ENCODE measurements at regions not wholly inside any gene's neighbourhood (a gene's known extent, or its start where the extent isn't known, plus 50 kb on each side); places are given as distances from the start of the nearest gene placed in this dataset.

DNA sequence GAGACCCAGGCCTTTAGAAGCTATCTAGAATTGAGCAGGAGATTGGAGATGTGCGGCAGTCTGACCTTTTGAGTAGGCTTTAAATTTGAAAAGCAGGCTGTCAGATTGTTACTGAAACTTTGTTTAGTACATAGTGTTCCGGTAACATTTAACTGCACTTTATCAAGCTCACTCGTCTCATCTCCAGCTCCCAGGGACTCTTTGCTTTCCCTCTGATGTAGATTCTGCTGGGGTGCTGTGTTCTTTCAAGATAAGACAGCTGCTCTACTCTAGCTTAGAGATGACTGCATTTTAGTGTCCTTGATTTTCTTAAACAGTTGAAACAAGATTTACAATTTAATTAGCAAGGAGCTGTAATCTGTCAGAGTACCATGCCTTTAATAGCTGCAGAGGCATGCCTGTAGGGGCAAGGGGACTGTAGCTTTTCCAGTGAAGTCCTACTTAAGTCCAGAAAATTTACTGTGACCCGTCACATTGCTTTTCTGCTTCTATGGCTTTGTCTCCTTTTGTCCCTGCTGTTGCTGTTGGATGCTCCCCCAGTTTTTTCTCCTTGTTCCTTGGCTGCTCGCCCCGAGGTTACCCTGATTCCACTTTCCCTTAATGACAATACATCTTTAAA lies 56.4 kb upstream of the MTPN start:
- Histone ChIP-seq H3K27ac (replicated peaks in 1 of 4) (peak overlapping the region; percentile 3 to 78 (median 62)), H3K27me3 (no peaks in the 10 kb centered on the region), H3K9me3 (no peaks in the 10 kb centered on the region), H3K4me1 (peaks cover 0 to 29% (median 17%) of the 10 kb centered on the region in 4 donors), H3K36me3 (no peaks in the 10 kb centered on the region), H3K4me3 (no peak overlapping the region)
- TF ChIP-seq POLR2A (IDR thresholded peaks at IDR 0.05; ENCODE audit: low read depth) (no peak), CTCF (IDR thresholded peaks at IDR 0.05) (no peak), POLR2AphosphoS5 (IDR thresholded peaks at IDR 0.05) (peak; percentile 60 to 62), EP300 (IDR thresholded peaks at IDR 0.05) (no peak)
- 44% methylated on average over 6 of the region's 6 CpGs for WGBS
- DNase-seq (ENCODE audit: extremely low spot score) = no peak
- intact Hi-C loops (cut with DNase I) = no loop called here

- Histone ChIP-seq H3K9me3 (no peaks in the 10 kb centered on the region), H3K27me3 (no peaks in the 10 kb centered on the region), H3K4me3 (no peak overlapping the region), H3K36me3 (no peaks in the 10 kb centered on the region), H3K27ac (replicated peaks in 1 of 4) (no peak overlapping the region), H3K4me1 (peaks cover 0 to 24% (median 17%) of the 10 kb centered on the region in 4 donors)
- 84% methylated on average over 4 of the region's 4 CpGs for WGBS
- intact Hi-C loops (cut with DNase I) = no loop called here
- TF ChIP-seq POLR2AphosphoS5 (IDR thresholded peaks at IDR 0.05) (no peak), CTCF (IDR thresholded peaks at IDR 0.05) (no peak), POLR2A (IDR thresholded peaks at IDR 0.05; ENCODE audit: low read depth) (no peak), EP300 (IDR thresholded peaks at IDR 0.05) (no peak)
- no peak for DNase-seq (ENCODE audit: extremely low spot score)
These were observed 53.7 kb upstream of the MTPN start for GRCh38 chr7:136030867-136031318.

- Histone ChIP-seq H3K4me1 (peaks cover 0 to 24% (median 17%) of the 10 kb centered on the region in 4 donors), H3K4me3 (no peak overlapping the region), H3K36me3 (no peaks in the 10 kb centered on the region), H3K27me3 (no peaks in the 10 kb centered on the region), H3K9me3 (no peaks in the 10 kb centered on the region), H3K27ac (replicated peaks in 1 of 4) (no peak overlapping the region)
- TF ChIP-seq POLR2A (IDR thresholded peaks at IDR 0.05; ENCODE audit: low read depth) (no peak), EP300 (IDR thresholded peaks at IDR 0.05) (no peak), CTCF (IDR thresholded peaks at IDR 0.05) (no peak)
- 81% methylated on average over 2 of the region's 2 CpGs for WGBS
- intact Hi-C loops (cut with DNase I) = no loop called here
- DNase-seq (ENCODE audit: extremely low spot score) = no peak
These were observed 53.2 kb upstream of the MTPN start for GRCh38 chr7:136030330-136030729.

GRCh38 chr7:136027160-136027559 lies 50.0 kb upstream of the MTPN start:
- TF ChIP-seq POLR2AphosphoS5 (IDR thresholded peaks at IDR 0.05) = no peak
- no peak for TF ChIP-seq POLR2A (IDR thresholded peaks at IDR 0.05; ENCODE audit: low read depth)
- Histone ChIP-seq H3K27ac (replicated peaks in 1 of 4) (no peak overlapping the region), H3K4me3 (no peak overlapping the region), H3K27me3 (no peaks in the 10 kb centered on the region), H3K9me3 (no peaks in the 10 kb centered on the region), H3K36me3 (no peaks in the 10 kb centered on the region), H3K4me1 (peaks cover 0 to under 1% (median 0%) of the 10 kb centered on the region in 4 donors)
- intact Hi-C loops (cut with DNase I) = no loop called here
- 96% methylated on average over 2 of the region's 2 CpGs for WGBS
- no peak for DNase-seq (ENCODE audit: extremely low spot score)

Small RNA genes lying in the stretch of these regions (small RNA-seq; reads per million reads assigned to genes)
- gene RF00019 = 0 reads per million in 3 donors
